Astrocyte (in vitro differentiated cells and primary cell): ENCODE measurements at regions not wholly inside any gene's neighbourhood (a gene's known extent, or its start where the extent isn't known, plus 50 kb on each side); places are given as distances from the start of the nearest gene placed in this dataset.

ENCODE experiments used
- EZH2 ChIP-seq: IDR thresholded peaks from 2 replicates; pipeline ENCODE4 v1.6.1; 2012; ENCODE audit warnings: mild to moderate bottlenecking, low read length, inconsistent platforms; ENCODE audit not compliant: insufficient read depth
- TF ChIP-seq, protein P1 (sequence below): IDR thresholded peaks from 2 replicates; pipeline ENCODE4 v1.5.1; 2011; ENCODE audit warnings: low read depth, mild to moderate bottlenecking, inconsistent platforms, low read length, moderate library complexity; ENCODE audit not compliant: insufficient read depth

DNA sequence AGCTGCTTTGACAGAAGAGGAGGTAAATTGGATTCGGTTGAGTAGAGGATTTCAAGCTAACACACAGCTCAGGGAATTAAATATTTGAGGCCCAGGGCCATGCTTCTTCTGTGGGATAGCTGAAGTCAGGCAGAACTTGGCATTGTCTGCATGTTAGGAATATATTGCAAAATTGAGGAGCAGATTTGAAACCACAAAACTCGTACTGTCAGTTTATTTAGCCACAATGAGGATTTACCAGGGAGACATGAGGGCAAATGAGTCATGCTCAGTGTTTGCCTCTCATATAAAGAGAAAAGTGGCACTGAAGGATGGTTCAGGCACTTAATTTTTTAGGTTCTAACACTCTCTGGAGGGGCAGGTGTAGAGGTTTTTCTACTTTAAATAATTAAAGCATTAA is 83.0 kb upstream of the PRLR start:
- TF ChIP-seq, protein P1, sequence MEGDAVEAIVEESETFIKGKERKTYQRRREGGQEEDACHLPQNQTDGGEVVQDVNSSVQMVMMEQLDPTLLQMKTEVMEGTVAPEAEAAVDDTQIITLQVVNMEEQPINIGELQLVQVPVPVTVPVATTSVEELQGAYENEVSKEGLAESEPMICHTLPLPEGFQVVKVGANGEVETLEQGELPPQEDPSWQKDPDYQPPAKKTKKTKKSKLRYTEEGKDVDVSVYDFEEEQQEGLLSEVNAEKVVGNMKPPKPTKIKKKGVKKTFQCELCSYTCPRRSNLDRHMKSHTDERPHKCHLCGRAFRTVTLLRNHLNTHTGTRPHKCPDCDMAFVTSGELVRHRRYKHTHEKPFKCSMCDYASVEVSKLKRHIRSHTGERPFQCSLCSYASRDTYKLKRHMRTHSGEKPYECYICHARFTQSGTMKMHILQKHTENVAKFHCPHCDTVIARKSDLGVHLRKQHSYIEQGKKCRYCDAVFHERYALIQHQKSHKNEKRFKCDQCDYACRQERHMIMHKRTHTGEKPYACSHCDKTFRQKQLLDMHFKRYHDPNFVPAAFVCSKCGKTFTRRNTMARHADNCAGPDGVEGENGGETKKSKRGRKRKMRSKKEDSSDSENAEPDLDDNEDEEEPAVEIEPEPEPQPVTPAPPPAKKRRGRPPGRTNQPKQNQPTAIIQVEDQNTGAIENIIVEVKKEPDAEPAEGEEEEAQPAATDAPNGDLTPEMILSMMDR: no peak
- no peak for TF ChIP-seq EZH2
